Gastroesophageal sphincter (tissue), 4 donors: ENCODE measurements at regions not wholly inside any gene's neighbourhood (a gene's known extent, or its start where the extent isn't known, plus 50 kb on each side); places are given as distances from the start of the nearest gene placed in this dataset.
"Not testable (repeated sequence)": the region's sequence is repeated elsewhere in the genome, so short reads cannot be mapped to it uniquely, and the experiment has no call there.

ENCODE experiments used
- ATAC-seq: fragments of 150-250 bp; one replicate; pipeline ENCODE4 v1.9.1; 2016; ENCODE audit warnings: mild to moderate bottlenecking, moderate library complexity
- H3K27ac ChIP-seq, 4 donors: fragments of 200-600 bp; sonication (generic) in 3 of 4; 1 replicate in 3 of 4; 2 replicates in 1 of 4; pipeline ENCODE4 v1.5.1; 2016 to 2019
- H3K27me3 ChIP-seq: fragments of 200-600 bp; sonication (generic); one replicate; pipeline ENCODE4 v1.5.1; 2019
- H3K36me3 ChIP-seq, 2 donors: fragments of 200-600 bp; sonication (generic); one replicate each; pipeline ENCODE4 v1.5.1; 2019; ENCODE audit warnings: control low read depth in 1 of 2
- H3K4me1 ChIP-seq, 3 donors: fragments of 200-600 bp; sonication (generic); 1 replicate in 2 of 3; 2 replicates in 1 of 3; pipeline ENCODE4 v1.5.1; 2016 to 2019; ENCODE audit warnings: control low read depth in 2 of 3
- H3K4me3 ChIP-seq, 2 donors: fragments of 200-600 bp; sonication (generic); one replicate each; pipeline ENCODE4 v1.5.1; 2019; ENCODE audit warnings: mild to moderate bottlenecking in 1 of 2, moderate library complexity in 1 of 2
- H3K9me3 ChIP-seq, 3 donors: fragments of 200-600 bp; sonication (generic); one replicate each; pipeline ENCODE4 v1.5.1; 2017 to 2019; ENCODE audit warnings: control low read depth in 2 of 3
- CTCF ChIP-seq, 4 experiments: fragments of 200-600 bp in 2 of 4; fragments of 450-650 bp in 2 of 4; sonication (generic) in 1 of 4; IDR thresholded peaks; one replicate each; pipeline ENCODE4 v1.5.1; 2017 to 2019; ENCODE audit warnings: antibody characterized with exemption in 4 of 4, mild to moderate bottlenecking in 2 of 4, moderate library complexity in 2 of 4
- EP300 ChIP-seq: sonication (generic); formaldehyde crosslinking; IDR thresholded peaks from one replicate; pipeline ENCODE4 v1.6.1; 2017; ENCODE audit warnings: antibody characterized with exemption, mild to moderate bottlenecking
- POLR2A ChIP-seq, 2 donors: fragments of 450-650 bp; IDR thresholded peaks; one replicate each; pipeline ENCODE4 v1.6.1; 2017; ENCODE audit warnings: antibody characterized with exemption in 2 of 2, mild to moderate bottlenecking in 2 of 2, moderate library complexity in 1 of 2
- POLR2AphosphoS5 ChIP-seq: sonication (generic); formaldehyde crosslinking; IDR thresholded peaks from one replicate; pipeline ENCODE4 v1.6.1; 2017; ENCODE audit warnings: antibody characterized with exemption
- WGBS, 2 donors: methylation state at CpG; one replicate each; pipeline ENCODE4 v1.1.5; 2018; ENCODE audit warnings: low coverage in 1 of 2; 5-methylcytosine and 5-hydroxymethylcytosine counted together

- H3K9me3 ChIP-seq, result no peaks in the 10 kb centered on the region
- 79 to 93% methylated on average over 2 of the region's 2 CpGs for WGBS, 2 donors
- H3K27me3 ChIP-seq, result no peaks in the 10 kb centered on the region
- H3K36me3 ChIP-seq, result no peaks in the 10 kb centered on the region
- H3K4me1 ChIP-seq, result no peaks in the 10 kb centered on the region
- ATAC-seq, result no peak
- TF ChIP-seq CTCF (IDR thresholded peaks at IDR 0.05) (no peak), POLR2AphosphoS5 (no peak), POLR2A (IDR thresholded peaks at IDR 0.05) (no peak), EP300 (no peak)
- H3K27ac ChIP-seq, result no peak overlapping the region
- H3K4me3 ChIP-seq, result no peak overlapping the region
Measured at GRCh38 chr11:24267014-24267413, 229.8 kb upstream of the LUZP2 start.

- H3K27ac ChIP-seq, result no peak overlapping the region
- H3K4me1 ChIP-seq, result no peaks in the 10 kb centered on the region
Measured at GRCh38 chr11:24271798-24272197, 225.1 kb upstream of the LUZP2 start.

GRCh38 chr11:24274214-24274781, 222.6 kb upstream of the LUZP2 start:
- not testable (repeated sequence) for H3K4me3 ChIP-seq, H3K9me3 ChIP-seq, H3K27ac ChIP-seq, H3K4me1 ChIP-seq, H3K27me3 ChIP-seq, ATAC-seq, H3K36me3 ChIP-seq
- 86% methylated on average over 1 of the region's 25 CpGs; no CpG with 5 or more reads in 1 of the 2 donors for WGBS, 2 donors

More at GRCh38 chr11:24271798-24272197, 225.1 kb upstream of the LUZP2 start:
- Histone ChIP-seq H3K9me3 (no peaks in the 10 kb centered on the region), H3K4me3 (no peak overlapping the region), H3K36me3 (no peaks in the 10 kb centered on the region), H3K27me3 (no peaks in the 10 kb centered on the region)
- no peak for TF ChIP-seq CTCF (IDR thresholded peaks at IDR 0.05)
- WGBS, 2 donors, result 85 to 94% methylated on average over 2 of the region's 2 CpGs
- no peak for ATAC-seq

GRCh38 chr11:24286238-24286637, 210.6 kb upstream of the LUZP2 start:
- no peak for ATAC-seq
- Histone ChIP-seq H3K27me3 (no peaks in the 10 kb centered on the region), H3K4me3 (no peak overlapping the region), H3K27ac (no peak overlapping the region), H3K9me3 (no peaks in the 10 kb centered on the region), H3K4me1 (no peaks in the 10 kb centered on the region), H3K36me3 (no peaks in the 10 kb centered on the region)
- 87 to 94% methylated on average over 3 of the region's 3 CpGs for WGBS, 2 donors
- TF ChIP-seq EP300, result no peak
- no peak for TF ChIP-seq POLR2A (IDR thresholded peaks at IDR 0.05)
- no peak for TF ChIP-seq CTCF (IDR thresholded peaks at IDR 0.05)
- no peak for TF ChIP-seq POLR2AphosphoS5

GRCh38 chr11:24289301-24289700, 207.6 kb upstream of the LUZP2 start:
- Histone ChIP-seq H3K9me3 (no peaks in the 10 kb centered on the region), H3K4me1 (no peaks in the 10 kb centered on the region), H3K36me3 (no peaks in the 10 kb centered on the region), H3K27ac (no peak overlapping the region), H3K4me3 (no peak overlapping the region), H3K27me3 (no peaks in the 10 kb centered on the region)
- ATAC-seq, result no peak
- WGBS, 2 donors, result 37 to 100% methylated on average over 1 of the region's 1 CpG
- no peak for TF ChIP-seq POLR2A (IDR thresholded peaks at IDR 0.05)
- no peak for TF ChIP-seq POLR2AphosphoS5
- no peak for TF ChIP-seq EP300
- TF ChIP-seq CTCF (IDR thresholded peaks at IDR 0.05), result no peak
